Renal pelvis (tissue), 1 donor: ENCODE measurements at regions not wholly inside any gene's neighbourhood (a gene's known extent, or its start where the extent isn't known, plus 50 kb on each side); places are given as distances from the start of the nearest gene placed in this dataset.

ENCODE experiments used
- DNase-seq: peaks from one replicate; pipeline ENCODE4 v3.0.0-alpha.2; 2013

DNA sequence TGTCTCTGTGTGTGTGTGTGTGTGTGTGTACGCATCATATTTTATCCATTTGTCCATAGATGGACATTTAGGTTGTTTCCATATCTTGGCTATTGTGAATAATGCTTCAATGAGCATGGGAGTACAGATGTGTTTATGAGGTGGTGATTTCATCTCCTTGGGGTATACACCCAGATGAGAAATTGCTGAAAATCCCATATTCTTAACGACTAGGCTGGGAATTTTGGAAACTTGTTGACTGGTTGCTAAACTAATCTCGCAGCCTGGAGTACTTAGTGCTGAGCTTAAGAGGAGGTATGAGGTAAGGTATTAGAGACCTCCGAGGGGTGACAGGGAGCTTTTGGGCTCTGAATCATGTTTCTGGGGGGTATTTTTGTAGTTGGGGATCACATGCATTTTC, 66.0 kb upstream of the SPRED2 start:
- no peak for DNase-seq

DNA sequence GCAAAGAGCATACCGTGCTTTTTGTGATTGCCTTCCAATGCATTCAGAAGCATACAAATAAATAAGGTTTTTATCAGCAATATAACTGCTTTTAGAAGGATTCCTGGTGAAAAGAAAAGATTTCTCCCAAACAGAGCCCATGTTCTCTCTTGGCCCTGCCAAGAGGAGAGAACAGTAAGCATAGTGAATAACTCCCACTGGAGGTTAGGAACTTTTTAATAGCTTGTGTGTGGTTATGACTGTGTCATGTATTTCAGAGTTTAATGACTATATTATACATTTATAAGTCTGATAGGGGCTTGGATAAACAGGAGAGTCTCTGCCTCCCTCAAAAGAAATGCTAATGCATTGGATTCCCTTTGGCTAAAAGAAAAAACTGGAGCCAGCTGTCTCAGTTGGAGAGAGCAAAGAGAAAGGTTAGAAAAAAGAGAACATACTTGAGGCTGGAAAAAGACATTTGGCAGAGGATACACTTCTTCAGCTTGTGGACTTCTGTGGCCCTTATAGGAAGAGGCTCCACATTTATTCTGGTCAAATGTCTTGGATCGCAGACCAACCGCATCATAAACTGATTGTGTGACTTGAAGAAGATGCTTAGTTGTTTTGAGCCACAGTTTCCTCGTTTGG, 63.0 kb upstream of the SPRED2 start:
- DNase-seq, result peak; percentile 15

GRCh38 chr2:65494078-65494477, 61.7 kb upstream of the SPRED2 start:
- DNase-seq, result no peak

- DNase-seq, result no peak
Observed at GRCh38 chr2:65491381-65491905, 59.0 kb upstream of the SPRED2 start.

DNA sequence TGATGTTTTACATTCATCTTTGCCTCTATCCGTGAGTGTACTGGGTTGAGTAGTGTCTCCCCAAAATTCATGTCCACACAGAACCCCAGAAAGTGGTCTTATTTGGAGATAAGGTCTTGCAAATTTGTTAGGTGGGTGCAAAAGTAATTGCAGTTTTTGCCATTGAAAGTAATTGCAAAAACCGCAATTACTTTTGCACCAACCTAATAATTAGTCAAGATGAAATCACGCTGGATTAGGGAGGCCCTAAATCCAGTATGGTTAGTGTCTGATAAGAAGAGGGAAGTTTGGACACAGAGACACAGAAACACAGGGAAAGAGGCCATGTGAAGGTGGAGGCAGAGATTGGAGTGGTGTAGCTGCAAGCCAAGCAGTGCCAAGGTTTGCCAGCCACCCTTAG, 57.8 kb upstream of the SPRED2 start:
- DNase-seq, result no peak

GRCh38 chr2:65489269-65489668, 56.9 kb upstream of the SPRED2 start:
- DNase-seq, result no peak

DNA sequence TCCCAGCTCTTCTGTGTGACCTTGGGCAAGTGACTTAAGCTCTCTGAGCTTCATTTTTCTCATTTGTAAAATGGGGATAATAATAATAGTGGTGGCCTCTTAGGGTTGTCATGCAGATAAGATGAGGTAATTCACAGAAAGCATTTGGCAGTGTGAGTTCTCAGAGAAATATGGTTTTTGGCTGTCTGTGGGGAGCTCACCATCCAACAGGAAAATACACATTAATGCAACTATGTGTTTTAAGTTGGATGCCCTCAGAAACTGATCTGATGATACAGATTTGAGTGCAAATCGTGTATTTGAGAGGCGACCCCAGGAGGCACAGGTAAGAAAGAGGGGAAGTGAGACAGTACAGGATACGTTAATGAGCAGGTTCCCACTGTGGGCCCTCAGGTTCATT, 56.1 kb upstream of the SPRED2 start:
- DNase-seq, result no peak

- DNase-seq, result no peak
Observed at GRCh38 chr2:65487404-65487803, 55.0 kb upstream of the SPRED2 start.

- DNase-seq, result no peak
Observed at GRCh38 chr2:65486802-65487201, 54.4 kb upstream of the SPRED2 start.

- no peak for DNase-seq
Observed at GRCh38 chr2:65486282-65486681, 53.9 kb upstream of the SPRED2 start.

- no peak for DNase-seq
Observed at GRCh38 chr2:65485839-65486238, 53.4 kb upstream of the SPRED2 start.

DNA sequence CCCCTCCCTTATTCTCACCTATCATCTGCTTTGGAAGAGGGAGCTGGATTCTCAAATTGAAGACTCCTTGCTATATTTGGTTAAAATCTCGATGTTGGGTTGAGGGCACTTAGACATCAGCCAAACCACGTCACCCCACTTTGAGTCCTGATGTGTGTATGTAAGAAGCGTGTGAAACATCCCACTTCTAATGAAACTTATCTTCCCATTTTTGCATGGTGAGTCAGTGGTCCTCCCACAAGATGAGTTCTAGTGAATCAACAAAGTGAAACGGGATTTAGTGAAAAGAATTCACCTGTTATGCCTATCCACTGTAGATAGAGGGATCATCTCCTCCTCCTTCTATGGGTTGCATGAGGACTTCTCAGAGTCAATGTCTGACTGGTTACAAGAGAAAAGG, 51.4 kb upstream of the SPRED2 start:
- DNase-seq, result no peak

- DNase-seq, result no peak
Observed at GRCh38 chr2:65482971-65483370, 50.6 kb upstream of the SPRED2 start.
